OCI-LY3 (cell line): ENCODE measurements at regions not wholly inside any gene's neighbourhood (a gene's known extent, or its start where the extent isn't known, plus 50 kb on each side); places are given as distances from the start of the nearest gene placed in this dataset.

Source experiments
- CTCF ChIP-seq: fragments of 200-600, 300-600 bp; sonication (generic); IDR thresholded peaks from 2 replicates; pipeline ENCODE4 v1.5.1; 2014; ENCODE audit warnings: antibody characterized with exemption, low read length, low read depth
- EZH2phosphoT487 ChIP-seq: fragments of 200-600 bp; shearing (Covaris generic); IDR thresholded peaks from 2 replicates; pipeline ENCODE4 v1.6.1; 2018; ENCODE audit warnings: antibody characterized with exemption, mixed run types, low read depth

DNA sequence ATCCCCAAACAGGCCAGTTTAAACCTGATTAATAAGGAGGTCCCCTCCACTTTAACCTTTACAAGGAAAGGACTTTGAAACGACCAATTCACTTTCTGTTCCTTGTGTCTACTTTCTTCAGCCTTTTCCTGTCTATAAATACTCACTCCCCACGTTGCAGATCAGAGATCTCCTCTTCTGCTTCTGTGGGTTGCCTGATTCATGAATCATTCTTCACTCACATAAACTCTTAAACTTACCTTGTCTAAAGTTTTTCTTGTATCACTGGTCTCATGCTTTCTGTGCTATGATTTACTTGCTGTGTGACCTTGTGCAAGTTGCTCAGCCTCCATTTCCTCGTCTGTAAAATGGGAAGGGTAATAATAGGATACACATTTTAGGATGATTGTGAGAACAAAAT is 236.1 kb downstream of the QDPR start:
- TF ChIP-seq CTCF (no peak), EZH2phosphoT487 (no peak)
